ENCODE measurements at regions not wholly inside any gene's neighbourhood (a gene's known extent, or its start where the extent isn't known, plus 50 kb on each side); places are given as distances from the start of the nearest gene placed in this dataset.

DNA sequence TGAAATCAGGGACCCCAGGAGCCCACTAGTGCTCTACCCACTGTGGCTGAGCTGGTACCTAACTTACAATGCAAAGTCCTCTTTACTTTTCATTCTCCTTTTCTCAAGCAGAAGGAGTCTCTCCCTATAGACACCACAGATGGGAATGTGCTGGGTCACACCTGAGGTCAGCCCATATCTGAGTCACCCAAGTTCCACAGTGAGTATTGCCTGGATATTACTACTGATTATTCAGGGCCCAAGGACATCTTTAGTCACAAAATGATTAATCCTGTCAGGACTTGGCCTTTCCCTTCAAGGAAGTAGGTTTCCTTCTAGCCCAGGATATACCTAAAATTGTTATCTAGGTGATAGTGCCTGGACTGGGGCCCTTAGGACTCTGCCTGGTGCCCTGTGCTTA is 1305.2 kb downstream of the SI start:
- no peak overlapping the region for H3K9ac ChIP-seq (ENCODE audit: low read depth, low read length)
- no peaks in the 10 kb centered on the region for H3K9me3 ChIP-seq (ENCODE audit: insufficient read depth, low read depth, low read length)
- no peaks in the 10 kb centered on the region for H3K27me3 ChIP-seq (ENCODE audit: insufficient read depth, low read length)
- no peaks in the 10 kb centered on the region for H3K36me3 ChIP-seq (ENCODE audit: insufficient read depth, low read depth, low read length)
- H3K27ac ChIP-seq (ENCODE audit: low read length) = no peak overlapping the region
- no peak overlapping the region for H3K4me3 ChIP-seq (ENCODE audit: low read length)
- no peaks in the 10 kb centered on the region for H3K4me1 ChIP-seq (ENCODE audit: insufficient read depth, low read length)

DNA sequence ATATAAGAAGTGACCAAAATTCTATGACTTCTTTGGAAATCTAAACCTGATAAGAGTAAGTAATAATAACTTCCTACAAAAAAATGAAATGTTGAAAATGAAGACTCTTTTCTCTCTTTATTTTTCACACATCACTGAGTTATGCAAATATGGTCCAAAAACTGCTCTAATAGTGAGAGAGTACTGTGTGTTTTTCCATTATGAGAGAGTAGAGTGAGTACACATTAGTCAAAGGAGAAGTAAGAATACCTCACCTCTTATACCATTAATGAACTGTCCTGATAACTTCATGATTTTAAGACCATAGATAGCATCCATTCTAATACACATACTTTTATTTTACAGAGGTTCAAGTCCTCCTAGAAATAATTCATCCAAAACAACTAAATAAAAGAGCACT is 1310.2 kb downstream of the SI start:
- no peak overlapping the region for H3K27ac ChIP-seq (ENCODE audit: low read length)
- no peaks in the 10 kb centered on the region for H3K4me1 ChIP-seq (ENCODE audit: insufficient read depth, low read length)
- H3K4me3 ChIP-seq (ENCODE audit: low read length) = no peak overlapping the region
- no peaks in the 10 kb centered on the region for H3K36me3 ChIP-seq (ENCODE audit: insufficient read depth, low read depth, low read length)
- H3K27me3 ChIP-seq (ENCODE audit: insufficient read depth, low read length) = no peaks in the 10 kb centered on the region
- no peak overlapping the region for H3K9ac ChIP-seq (ENCODE audit: low read depth, low read length)
- H3K9me3 ChIP-seq (ENCODE audit: insufficient read depth, low read depth, low read length) = no peaks in the 10 kb centered on the region

DNA sequence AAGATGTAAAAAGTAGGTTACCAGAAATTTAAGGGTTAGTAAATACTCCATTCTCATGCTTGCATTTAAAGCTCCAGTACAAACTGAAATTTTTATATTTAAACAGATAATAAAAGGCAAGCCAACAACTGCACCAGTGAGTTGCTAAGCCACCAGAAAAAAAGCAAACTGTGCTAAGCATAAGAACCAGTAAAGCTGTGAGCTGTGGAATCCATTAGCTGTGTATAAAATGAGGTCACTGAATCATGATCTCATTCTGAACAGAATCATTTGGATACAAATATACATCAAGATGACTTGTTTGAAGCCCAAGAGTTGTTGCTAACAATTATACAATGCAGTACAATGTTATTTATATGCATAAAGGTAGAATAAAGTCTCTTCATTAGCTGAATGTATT is 1312.2 kb downstream of the SI start:
- H3K4me3 ChIP-seq (ENCODE audit: low read length) = no peak overlapping the region
- H3K4me1 ChIP-seq (ENCODE audit: insufficient read depth, low read length) = no peaks in the 10 kb centered on the region
- no peaks in the 10 kb centered on the region for H3K9me3 ChIP-seq (ENCODE audit: insufficient read depth, low read depth, low read length)
- H3K27ac ChIP-seq (ENCODE audit: low read length) = no peak overlapping the region
- no peaks in the 10 kb centered on the region for H3K27me3 ChIP-seq (ENCODE audit: insufficient read depth, low read length)
- no peaks in the 10 kb centered on the region for H3K36me3 ChIP-seq (ENCODE audit: insufficient read depth, low read depth, low read length)
- no peak overlapping the region for H3K9ac ChIP-seq (ENCODE audit: low read depth, low read length)

DNA sequence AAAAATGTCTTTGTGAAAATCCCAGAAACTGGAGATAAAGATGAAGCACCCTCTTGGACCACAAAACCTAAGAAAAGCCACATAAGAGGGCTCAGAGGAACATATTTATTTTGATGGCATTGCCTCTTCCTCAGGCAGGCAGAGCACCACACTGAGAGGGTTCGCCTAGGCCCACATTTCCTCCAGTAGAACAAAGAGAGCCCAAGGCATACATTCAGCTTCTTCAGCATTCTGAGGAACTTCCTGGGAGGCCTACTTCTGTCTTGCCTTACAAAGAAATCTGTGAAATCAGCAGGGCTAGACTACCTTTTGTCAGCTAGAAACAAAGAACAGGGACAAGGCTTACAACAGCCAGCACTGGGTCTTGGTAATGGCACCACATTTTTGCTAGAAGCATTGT is 1325.3 kb downstream of the SI start:
- Histone ChIP-seq H3K27me3 (ENCODE audit: insufficient read depth, low read length) (no peaks in the 10 kb centered on the region), H3K27ac (ENCODE audit: low read length) (no peak overlapping the region), H3K9ac (ENCODE audit: low read depth, low read length) (no peak overlapping the region), H3K4me1 (ENCODE audit: insufficient read depth, low read length) (no peaks in the 10 kb centered on the region), H3K4me3 (ENCODE audit: low read length) (no peak overlapping the region), H3K9me3 (ENCODE audit: insufficient read depth, low read depth, low read length) (peaks cover 7% of the 10 kb centered on the region; the same call in 1 of the 2 replicates), H3K36me3 (ENCODE audit: insufficient read depth, low read depth, low read length) (no peaks in the 10 kb centered on the region)

DNA sequence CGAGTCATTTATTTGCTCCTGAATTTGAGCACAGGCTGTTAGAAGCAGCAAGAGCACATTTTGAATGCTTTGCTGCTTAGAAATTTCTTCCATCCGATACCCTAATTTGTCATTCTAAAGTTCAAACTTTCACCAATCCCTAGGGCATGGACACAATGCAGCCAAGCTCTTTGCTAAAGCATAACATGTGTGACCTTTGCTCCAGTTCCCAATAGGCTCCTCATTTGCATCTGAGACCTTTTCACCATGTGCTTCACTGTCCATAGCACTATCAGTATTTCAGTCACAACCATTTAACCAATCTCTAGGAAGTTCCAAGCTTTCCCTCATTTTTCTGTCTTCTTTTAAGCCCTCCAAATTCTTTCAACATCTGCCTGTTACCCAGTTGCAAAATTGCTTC is 1333.1 kb downstream of the SI start:
- Histone ChIP-seq H3K9ac (ENCODE audit: low read depth, low read length) (no peak overlapping the region), H3K9me3 (ENCODE audit: insufficient read depth, low read depth, low read length) (peaks cover 18% of the 10 kb centered on the region; the same call in 1 of the 2 replicates), H3K27me3 (ENCODE audit: insufficient read depth, low read length) (no peaks in the 10 kb centered on the region), H3K36me3 (ENCODE audit: insufficient read depth, low read depth, low read length) (no peaks in the 10 kb centered on the region), H3K27ac (ENCODE audit: low read length) (no peak overlapping the region), H3K4me3 (ENCODE audit: low read length) (no peak overlapping the region), H3K4me1 (ENCODE audit: insufficient read depth, low read length) (no peaks in the 10 kb centered on the region)

DNA sequence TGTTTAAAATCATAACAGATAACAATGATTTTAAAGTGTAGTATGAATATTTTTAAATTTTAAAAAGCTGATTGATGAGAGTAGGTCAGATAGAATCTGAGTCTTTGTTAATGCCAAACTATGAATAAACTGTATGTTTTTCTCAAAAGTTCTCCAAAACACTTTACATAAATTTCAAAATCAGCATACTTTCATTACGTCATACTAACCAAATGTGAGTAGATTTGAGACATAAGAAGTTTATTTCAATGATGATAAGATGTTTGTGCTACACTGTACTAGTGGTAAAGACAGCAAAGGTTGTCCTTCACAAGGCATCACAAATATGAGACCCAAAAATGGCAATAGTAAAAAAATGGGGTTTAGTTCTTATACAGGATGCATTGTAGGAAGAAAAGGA is 1342.9 kb downstream of the SI start:
- Histone ChIP-seq H3K4me1 (ENCODE audit: insufficient read depth, low read length) (no peaks in the 10 kb centered on the region), H3K9me3 (ENCODE audit: insufficient read depth, low read depth, low read length) (no peaks in the 10 kb centered on the region), H3K9ac (ENCODE audit: low read depth, low read length) (no peak overlapping the region), H3K27ac (ENCODE audit: low read length) (no peak overlapping the region), H3K36me3 (ENCODE audit: insufficient read depth, low read depth, low read length) (no peaks in the 10 kb centered on the region), H3K27me3 (ENCODE audit: insufficient read depth, low read length) (no peaks in the 10 kb centered on the region), H3K4me3 (ENCODE audit: low read length) (no peak overlapping the region)

DNA sequence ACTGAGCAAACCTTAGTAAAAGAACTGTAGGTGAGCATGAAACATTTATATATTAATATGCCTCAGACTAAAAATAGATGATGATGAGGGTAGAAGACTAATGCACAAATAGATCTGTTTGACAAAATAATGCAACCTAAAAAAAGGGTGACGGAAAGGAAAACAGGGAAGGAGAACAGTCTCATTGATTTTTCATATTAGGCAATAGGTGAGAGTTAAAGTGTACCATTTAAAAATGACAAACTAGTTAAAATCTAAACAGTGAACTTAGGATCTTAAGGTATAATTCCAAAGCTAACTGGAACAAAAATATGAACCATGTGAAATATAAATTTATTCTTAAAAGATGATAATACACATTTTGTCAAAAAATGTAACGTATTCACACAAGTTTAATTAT is 1347.6 kb downstream of the SI start:
- Histone ChIP-seq H3K27ac (ENCODE audit: low read length) (no peak overlapping the region), H3K4me1 (ENCODE audit: insufficient read depth, low read length) (no peaks in the 10 kb centered on the region; the same call in 1 of the 2 replicates), H3K27me3 (ENCODE audit: insufficient read depth, low read length) (no peaks in the 10 kb centered on the region), H3K36me3 (ENCODE audit: insufficient read depth, low read depth, low read length) (no peaks in the 10 kb centered on the region), H3K9me3 (ENCODE audit: insufficient read depth, low read depth, low read length) (no peaks in the 10 kb centered on the region), H3K4me3 (ENCODE audit: low read length) (no peak overlapping the region), H3K9ac (ENCODE audit: low read depth, low read length) (no peak overlapping the region)

DNA sequence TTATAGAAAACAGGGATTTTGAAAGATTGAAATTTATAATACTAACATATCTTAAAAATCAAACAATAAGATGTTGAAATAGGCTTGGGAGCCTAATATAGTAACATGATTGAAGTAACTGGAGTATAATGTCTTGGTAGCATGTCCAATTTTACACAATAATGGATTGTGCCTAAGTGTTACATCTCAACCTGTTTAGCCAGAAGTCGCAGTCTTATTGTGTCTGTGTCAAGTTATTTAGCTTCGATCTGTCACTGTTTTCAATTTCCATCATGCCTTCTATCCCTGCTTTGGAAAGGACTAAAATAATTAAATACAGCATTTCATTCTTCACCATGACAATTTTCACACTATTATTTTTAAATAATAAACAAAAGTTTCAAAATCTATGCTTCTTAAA is 1352.2 kb downstream of the SI start:
- H3K27me3 ChIP-seq (ENCODE audit: insufficient read depth, low read length) = no peaks in the 10 kb centered on the region
- H3K9ac ChIP-seq (ENCODE audit: low read depth, low read length) = no peak overlapping the region
- no peak overlapping the region for H3K4me3 ChIP-seq (ENCODE audit: low read length)
- peaks cover 3% of the 10 kb centered on the region; the same call in 1 of the 2 replicates for H3K4me1 ChIP-seq (ENCODE audit: insufficient read depth, low read length)
- peaks cover 11% of the 10 kb centered on the region; the same call in 1 of the 2 replicates for H3K36me3 ChIP-seq (ENCODE audit: insufficient read depth, low read depth, low read length)
- no peak overlapping the region for H3K27ac ChIP-seq (ENCODE audit: low read length)
- peaks cover 12% of the 10 kb centered on the region for H3K9me3 ChIP-seq (ENCODE audit: insufficient read depth, low read depth, low read length)

DNA sequence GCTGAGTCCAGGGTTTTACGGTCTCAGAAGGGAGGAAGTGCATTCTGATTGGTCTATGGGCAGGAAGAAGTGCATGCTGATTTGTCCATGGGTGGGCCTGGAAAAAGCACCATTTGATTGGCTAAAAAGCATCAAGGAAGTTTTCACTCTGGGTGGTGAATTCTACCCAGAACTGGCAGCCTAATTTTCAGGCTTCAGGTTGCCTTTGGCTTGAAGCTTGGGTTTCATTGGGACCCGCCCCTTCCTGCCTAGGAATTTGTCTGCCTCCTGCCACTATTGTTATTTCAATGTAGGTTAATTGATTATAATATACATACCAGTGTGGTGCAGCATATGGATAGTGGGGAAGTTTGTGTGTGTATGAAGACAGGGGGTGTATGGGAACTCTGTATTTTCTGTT is 1355.9 kb downstream of the SI start:
- H3K27me3 ChIP-seq (ENCODE audit: insufficient read depth, low read length) = no peaks in the 10 kb centered on the region
- H3K4me1 ChIP-seq (ENCODE audit: insufficient read depth, low read length) = peaks cover 3% of the 10 kb centered on the region; the same call in 1 of the 2 replicates
- peaks cover 16% of the 10 kb centered on the region for H3K9me3 ChIP-seq (ENCODE audit: insufficient read depth, low read depth, low read length)
- H3K27ac ChIP-seq (ENCODE audit: low read length) = peak overlapping the region; percentile 89
- no peak overlapping the region; the same call in 1 of the 2 replicates for H3K9ac ChIP-seq (ENCODE audit: low read depth, low read length)
- peak overlapping the region; percentile 36 for H3K4me3 ChIP-seq (ENCODE audit: low read length)
- peaks cover 13% of the 10 kb centered on the region; the same call in 1 of the 2 replicates for H3K36me3 ChIP-seq (ENCODE audit: insufficient read depth, low read depth, low read length)

DNA sequence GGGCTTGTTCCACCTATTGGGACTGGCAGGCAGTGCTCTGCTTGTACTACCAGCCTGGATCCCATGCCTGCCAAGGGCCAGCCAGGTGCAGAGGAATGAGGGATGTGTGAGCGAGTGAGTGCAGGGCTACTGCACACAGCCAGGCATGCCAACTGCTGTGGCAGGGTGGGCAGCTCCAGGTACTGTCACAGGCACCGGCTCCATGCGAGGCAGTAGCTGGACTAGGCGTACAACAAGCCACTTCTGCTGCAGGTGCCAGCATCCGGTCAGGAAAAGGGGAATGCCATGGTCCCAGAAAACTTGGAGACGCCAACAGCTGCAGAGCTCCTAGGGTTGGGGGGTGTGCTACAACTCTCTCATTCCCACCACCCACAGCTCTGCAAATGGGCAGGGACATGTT is 1356.7 kb downstream of the SI start:
- H3K27ac ChIP-seq (ENCODE audit: low read length) = peak overlapping the region; percentile 89
- peaks cover 13% of the 10 kb centered on the region; the same call in 1 of the 2 replicates for H3K36me3 ChIP-seq (ENCODE audit: insufficient read depth, low read depth, low read length)
- no peak overlapping the region; the same call in 1 of the 2 replicates for H3K4me3 ChIP-seq (ENCODE audit: low read length)
- peaks cover 16% of the 10 kb centered on the region for H3K9me3 ChIP-seq (ENCODE audit: insufficient read depth, low read depth, low read length)
- peaks cover 3% of the 10 kb centered on the region; the same call in 1 of the 2 replicates for H3K4me1 ChIP-seq (ENCODE audit: insufficient read depth, low read length)
- H3K9ac ChIP-seq (ENCODE audit: low read depth, low read length) = no peak overlapping the region
- no peaks in the 10 kb centered on the region for H3K27me3 ChIP-seq (ENCODE audit: insufficient read depth, low read length)

DNA sequence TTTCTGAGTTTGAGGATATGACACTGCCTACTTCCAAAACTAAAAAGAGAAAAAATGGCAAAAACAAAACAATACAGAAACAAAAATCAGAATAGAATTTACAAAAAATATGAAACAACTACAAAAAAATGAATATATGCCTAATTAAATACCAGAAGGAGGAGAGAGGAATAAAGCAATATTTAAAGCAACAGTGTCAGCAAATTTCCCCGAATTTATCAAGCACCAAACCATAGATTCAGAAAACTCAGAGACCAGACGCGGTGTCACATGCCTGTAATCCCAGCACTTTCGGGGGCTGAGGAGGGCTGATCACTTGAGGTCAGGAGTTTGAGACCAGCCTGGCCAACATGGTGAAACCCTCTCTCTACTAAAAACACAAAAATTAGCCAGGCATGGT is 1360.9 kb downstream of the SI start:
- peaks cover 6% of the 10 kb centered on the region; the same call in 1 of the 2 replicates for H3K4me1 ChIP-seq (ENCODE audit: insufficient read depth, low read length)
- no peak overlapping the region for H3K4me3 ChIP-seq (ENCODE audit: low read length)
- H3K27me3 ChIP-seq (ENCODE audit: insufficient read depth, low read length) = no peaks in the 10 kb centered on the region
- H3K9ac ChIP-seq (ENCODE audit: low read depth, low read length) = no peak overlapping the region
- H3K9me3 ChIP-seq (ENCODE audit: insufficient read depth, low read depth, low read length) = peaks cover 16% of the 10 kb centered on the region
- no peak overlapping the region for H3K27ac ChIP-seq (ENCODE audit: low read length)
- H3K36me3 ChIP-seq (ENCODE audit: insufficient read depth, low read depth, low read length) = peaks cover 12% of the 10 kb centered on the region; the same call in 1 of the 2 replicates

DNA sequence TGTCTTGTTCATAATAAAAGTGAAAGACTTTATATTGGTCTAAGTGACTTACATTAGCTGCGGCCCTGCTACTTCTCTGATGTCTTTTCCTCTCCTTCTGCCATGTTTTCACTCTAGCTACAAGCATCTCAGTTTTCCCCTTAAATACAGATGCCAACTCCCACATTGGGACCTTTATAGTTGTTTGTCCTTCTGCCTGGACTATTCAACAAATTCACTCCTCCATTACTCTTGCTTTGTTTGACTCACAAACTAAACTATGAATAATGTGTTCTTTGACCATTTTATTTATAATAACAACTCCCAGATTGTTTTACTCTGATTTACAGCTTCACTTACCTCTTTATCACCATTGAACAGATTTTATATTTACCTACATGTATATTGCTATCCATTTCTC is 1369.9 kb downstream of the SI start:
- Histone ChIP-seq H3K9ac (ENCODE audit: low read depth, low read length) (no peak overlapping the region), H3K36me3 (ENCODE audit: insufficient read depth, low read depth, low read length) (no peaks in the 10 kb centered on the region), H3K4me3 (ENCODE audit: low read length) (no peak overlapping the region), H3K27ac (ENCODE audit: low read length) (no peak overlapping the region), H3K9me3 (ENCODE audit: insufficient read depth, low read depth, low read length) (no peaks in the 10 kb centered on the region), H3K4me1 (ENCODE audit: insufficient read depth, low read length) (peaks cover 2% of the 10 kb centered on the region; the same call in 1 of the 2 replicates), H3K27me3 (ENCODE audit: insufficient read depth, low read length) (no peaks in the 10 kb centered on the region)

Measured in iPS-20b (cell line).